GM20000 (cell line): ENCODE measurements at regions not wholly inside any gene's neighbourhood (a gene's known extent, or its start where the extent isn't known, plus 50 kb on each side); places are given as distances from the start of the nearest gene placed in this dataset.

ENCODE experiments used
- DNase-seq: peaks from one replicate; pipeline ENCODE4 v3.0.0; 2012; ENCODE audit warnings: low spot score
- CTCF ChIP-seq: IDR thresholded peaks from 2 replicates; pipeline ENCODE4 v1.5.1; 2012; ENCODE audit warnings: mild to moderate bottlenecking, control low read depth; ENCODE audit errors: extremely low read depth, missing control alignments

GRCh38 chr5:33303579-33304095, 137.1 kb upstream of the TARS1 start:
- no peak for DNase-seq

GRCh38 chr5:33304601-33305000, 136.2 kb upstream of the TARS1 start:
- no peak for DNase-seq

More at GRCh38 chr5:33303579-33304095, 137.1 kb upstream of the TARS1 start:
- TF ChIP-seq CTCF = no peak

GRCh38 chr5:33305572-33305971, 135.2 kb upstream of the TARS1 start:
- no peak for DNase-seq
- no peak for TF ChIP-seq CTCF

More at GRCh38 chr5:33304601-33305000, 136.2 kb upstream of the TARS1 start:
- no peak for TF ChIP-seq CTCF

GRCh38 chr5:33306758-33307157, 134.0 kb upstream of the TARS1 start:
- no peak for TF ChIP-seq CTCF
- DNase-seq = no peak

GRCh38 chr5:33308586-33308985, 132.2 kb upstream of the TARS1 start:
- no peak for TF ChIP-seq CTCF
- DNase-seq = no peak

GRCh38 chr5:33309068-33309467, 131.7 kb upstream of the TARS1 start:
- DNase-seq = no peak

More at GRCh38 chr5:33309068-33309467, 131.7 kb upstream of the TARS1 start:
- no peak for TF ChIP-seq CTCF
